GM19238 (cell line): ENCODE measurements at regions not wholly inside any gene's neighbourhood (a gene's known extent, or its start where the extent isn't known, plus 50 kb on each side); places are given as distances from the start of the nearest gene placed in this dataset.
"Not testable (repeated sequence)": the region's sequence is repeated elsewhere in the genome, so short reads cannot be mapped to it uniquely, and the experiment has no call there.

ENCODE experiments used
- DNase-seq: peaks from one replicate; pipeline ENCODE4 v3.0.0; 2011; ENCODE audit warnings: low spot score; ENCODE audit not compliant: insufficient read length

DNA sequence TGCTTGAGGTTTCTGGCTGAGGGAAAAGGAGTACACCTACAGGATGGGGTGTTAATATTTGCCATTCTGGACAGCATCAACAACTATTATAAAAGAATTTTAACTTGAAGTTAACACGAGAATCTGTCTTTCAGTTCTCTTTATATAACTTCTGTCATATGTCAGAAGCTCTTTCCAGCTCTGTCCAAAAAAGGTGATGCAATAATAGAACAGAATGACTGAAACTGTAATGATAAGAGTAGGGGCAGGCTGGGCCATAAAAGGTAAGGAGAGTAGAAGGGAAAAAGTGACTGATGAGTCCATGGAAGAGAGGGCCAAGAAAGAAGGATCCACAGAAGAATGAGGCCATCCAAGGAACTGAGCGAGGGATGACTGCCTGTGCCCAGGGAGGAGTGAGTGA, 966.7 kb upstream of the FBXO33 start:
- DNase-seq = no peak

DNA sequence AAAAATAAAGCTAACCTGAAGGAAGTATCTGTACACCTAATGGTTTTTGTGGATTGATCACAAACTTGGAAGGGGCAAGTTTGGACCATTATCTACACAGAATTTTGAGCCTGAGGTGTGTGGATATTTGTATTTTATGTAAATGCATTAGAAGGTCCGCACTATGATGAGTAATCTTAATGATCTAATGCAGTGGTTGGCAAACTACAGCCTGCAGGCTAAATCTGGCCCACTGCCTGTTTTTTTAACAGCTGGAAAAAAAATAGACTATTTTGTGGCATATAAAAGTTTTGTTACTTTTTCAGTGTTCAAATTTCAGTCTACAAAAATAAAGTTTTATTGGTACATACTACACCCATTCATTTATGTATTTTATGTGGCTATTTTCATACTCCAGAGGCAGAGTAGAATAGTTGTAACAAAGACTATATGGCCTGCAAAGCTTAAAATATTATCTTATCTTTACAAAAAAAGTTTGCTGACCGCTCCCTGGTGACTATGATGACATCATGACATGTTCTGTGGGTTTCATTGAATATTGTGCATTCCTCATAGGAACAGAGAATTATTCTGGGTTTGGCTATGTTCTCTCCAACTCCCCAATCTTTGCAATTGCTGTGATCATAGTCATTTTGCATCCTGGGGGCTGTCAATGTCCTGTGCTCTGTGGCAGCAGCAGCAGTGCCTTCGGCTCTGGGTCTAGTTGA, 962.6 kb upstream of the FBXO33 start:
- DNase-seq = no peak

DNA sequence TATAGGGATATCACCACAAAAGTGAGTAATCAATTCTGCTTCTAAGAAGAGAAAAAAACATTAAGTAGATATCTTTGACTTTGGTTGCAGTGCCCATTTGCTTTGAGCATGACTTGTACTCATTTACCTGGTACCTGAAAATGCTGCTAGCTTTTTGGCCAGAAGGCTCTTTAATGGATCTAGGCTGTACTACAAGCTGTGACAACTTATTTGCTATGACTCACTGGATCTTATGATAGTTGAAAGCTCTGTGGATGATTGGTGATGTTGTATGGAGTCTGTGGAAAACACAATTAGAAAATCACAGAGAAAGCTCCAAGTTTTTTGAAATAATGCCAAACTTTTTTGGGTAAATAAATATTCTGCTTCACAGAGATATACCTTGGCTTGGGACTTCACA, 960.9 kb upstream of the FBXO33 start:
- no peak for DNase-seq

DNA sequence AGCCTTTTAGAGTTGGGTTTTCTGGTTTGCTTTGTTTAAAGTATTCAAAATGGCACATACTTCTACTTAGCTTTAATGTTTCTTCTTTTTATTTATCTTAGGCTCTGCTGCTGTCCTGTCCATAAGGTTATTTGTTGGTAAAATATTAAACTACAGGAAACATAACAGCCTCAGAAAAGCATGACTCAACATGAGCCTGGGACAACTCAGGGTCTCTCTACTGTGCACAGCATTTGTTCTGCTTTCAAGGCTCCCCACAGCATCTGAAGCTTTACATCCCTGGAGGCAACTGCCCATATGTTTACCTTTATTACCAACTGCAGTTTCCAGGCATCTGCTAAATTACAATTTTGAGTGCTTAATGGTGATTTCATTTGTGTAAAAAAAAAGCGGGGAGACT, 954.2 kb upstream of the FBXO33 start:
- no peak for DNase-seq

DNA sequence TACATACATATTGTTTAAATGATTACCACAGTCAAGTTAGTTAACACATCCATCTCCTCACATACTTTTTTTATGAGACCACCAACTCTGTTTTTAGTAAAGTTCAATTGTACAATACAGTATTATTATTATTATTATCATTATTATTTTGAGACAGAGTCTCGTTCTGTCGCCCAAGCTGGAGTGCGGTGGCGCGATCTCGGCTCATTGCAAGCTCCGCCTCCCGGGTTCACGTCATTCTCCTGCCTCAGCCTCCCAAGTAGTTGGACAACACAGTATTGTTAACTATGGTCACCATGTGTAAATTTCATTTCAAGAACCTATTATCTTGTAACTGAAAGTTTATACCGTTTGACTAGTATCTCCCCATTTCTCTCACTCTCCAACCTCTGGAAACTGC, 942.0 kb upstream of the FBXO33 start:
- DNase-seq = no peak

DNA sequence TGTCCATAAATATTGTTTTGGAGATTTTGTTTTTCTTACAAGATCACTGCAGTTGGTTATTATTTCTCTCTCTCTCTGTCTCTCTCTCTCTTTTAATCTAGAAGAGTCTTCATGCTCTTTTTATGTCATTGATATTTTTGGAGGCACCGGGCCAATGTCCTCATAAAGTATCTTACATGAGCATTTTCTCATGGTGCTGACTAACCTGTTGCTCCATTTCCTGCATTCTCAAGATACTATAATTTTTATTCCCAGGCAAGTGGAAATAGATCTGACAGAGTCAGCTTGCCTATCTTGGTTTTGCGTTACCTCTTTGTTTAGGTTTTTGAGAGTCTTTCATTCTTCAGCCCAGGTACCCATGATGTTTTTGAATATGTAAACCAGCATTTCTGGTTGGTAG, 938.8 kb upstream of the FBXO33 start:
- DNase-seq = no peak

DNA sequence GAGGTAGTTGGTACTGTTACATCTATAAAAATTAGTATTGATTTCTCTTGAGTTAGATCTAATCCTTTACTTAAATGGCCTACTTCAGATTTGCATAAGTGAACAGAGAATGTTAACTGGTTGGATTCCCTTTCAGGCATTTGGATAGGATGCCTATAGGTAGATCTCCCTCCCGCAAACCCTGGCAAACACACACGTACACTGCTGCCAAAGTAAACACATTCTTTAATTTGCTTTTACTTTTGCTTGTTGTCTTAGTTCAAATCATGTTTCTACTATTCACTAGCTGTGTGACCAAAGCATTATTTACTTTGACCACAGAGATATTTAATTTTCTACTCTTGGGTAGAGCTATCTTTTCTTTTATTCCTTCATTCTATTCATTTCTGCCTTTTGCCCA, 936.1 kb upstream of the FBXO33 start:
- DNase-seq = no peak

DNA sequence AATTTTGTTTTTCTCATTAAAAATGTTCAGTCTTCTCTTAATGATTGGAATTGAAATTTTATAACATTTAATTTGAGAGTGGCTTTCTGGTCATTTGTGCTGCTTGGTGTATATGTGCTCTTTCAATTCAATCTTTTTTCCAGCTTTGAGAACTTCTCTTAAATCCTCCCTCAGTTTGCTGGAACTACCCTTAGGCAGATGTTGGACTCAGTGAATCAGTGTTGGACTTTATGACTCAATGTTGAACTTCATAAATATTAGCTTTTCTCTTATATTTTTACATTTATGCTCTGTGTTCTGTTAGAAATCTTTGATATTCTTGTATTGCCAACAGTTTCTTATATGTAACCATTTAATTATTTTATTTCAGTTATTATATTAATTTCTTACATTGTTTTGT, 935.5 kb upstream of the FBXO33 start:
- no peak for DNase-seq

DNA sequence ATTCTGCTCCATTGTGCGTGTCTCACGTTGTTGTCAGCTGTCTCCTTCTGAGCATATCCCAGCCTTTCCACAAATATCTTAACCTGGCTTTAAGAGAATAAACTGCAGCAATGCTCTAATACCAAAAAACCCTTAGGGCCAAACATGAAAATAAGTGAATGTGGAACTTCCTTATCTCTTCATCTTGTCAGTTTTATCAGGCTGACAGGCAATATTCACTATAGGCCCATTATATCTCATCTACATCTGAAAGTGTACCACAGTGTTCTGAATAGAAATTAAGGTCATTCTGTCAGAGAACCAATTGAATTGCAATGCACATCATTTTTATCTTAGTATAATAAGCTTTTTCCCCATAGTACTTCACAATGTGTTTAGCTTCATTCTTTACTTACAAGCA, 933.1 kb upstream of the FBXO33 start:
- no peak for DNase-seq

DNA sequence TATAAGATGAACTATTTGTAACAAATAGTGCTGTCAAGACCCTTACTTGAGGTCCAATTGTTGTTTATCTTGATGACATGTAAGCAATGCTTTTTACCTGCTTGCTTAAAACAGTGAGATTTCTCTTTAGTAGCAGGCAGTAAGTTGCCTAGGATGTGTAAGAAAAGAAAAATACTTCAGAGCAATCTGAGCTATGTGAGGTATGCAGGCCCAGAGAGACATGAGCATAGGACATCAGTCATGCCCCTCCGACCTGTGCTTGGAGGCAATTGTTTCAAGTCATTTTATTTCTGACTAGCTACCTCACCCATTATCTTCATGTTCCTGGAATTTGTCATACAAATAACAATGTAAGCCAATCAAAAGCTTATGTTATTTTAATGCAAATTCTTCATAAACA, 930.6 kb upstream of the FBXO33 start:
- no peak for DNase-seq

DNA sequence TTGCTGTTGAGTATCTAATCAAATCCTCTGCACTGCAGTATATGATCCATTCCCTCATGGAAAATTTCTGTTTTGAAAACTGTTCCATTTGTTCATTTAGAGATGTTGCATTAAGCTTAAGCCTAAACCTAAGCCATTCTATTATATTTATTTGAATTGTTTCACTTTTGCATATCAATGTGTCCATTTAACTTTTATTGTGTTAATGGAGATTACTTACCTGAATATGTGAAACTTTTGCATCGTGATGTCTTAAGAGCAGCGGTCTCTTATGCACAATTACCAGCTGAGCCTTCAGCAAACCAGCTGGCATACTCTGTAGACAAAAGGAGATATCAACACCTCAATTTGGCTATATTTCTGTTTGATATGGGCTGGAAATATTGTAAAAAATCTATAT, 922.5 kb upstream of the FBXO33 start:
- no peak for DNase-seq

DNA sequence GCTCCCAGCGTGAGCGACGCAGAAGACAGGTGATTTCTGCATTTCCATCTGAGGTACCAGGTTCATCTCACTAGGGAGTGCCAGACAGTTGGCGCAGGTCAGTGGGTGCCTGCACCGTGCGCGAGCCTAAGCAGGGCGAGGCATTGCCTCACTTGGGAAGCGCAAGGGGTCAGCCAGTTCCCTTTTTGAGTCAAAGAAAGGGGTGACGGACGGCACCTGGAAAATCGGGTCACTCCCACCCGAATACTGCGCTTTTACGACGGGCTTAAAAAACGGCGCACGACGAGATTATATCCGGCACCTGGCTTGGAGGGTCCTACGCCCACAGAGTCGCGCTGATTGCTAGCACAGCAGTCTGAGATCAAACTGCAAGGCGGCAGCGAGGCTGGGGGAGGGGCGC, 915.9 kb upstream of the FBXO33 start:
- DNase-seq = not testable (repeated sequence)

DNA sequence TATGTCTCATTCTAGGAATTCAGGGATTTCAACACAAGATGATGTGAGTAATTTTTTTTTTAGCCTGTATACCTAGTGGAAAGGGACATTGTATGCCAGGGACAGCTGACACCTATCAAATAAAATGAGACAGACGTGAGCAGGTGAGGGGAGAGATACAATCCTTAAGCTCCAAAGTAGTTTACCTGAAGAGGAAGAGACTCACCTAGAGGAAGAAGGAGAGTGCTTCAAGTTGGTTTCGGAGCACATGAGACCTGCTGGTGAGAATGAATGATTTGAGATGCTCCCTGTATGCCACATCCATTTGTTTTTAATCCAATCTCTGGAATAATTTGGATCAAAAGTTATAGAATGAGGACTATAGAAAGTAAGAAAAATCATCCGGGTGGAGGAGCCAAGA, 915.4 kb upstream of the FBXO33 start:
- DNase-seq = no peak

DNA sequence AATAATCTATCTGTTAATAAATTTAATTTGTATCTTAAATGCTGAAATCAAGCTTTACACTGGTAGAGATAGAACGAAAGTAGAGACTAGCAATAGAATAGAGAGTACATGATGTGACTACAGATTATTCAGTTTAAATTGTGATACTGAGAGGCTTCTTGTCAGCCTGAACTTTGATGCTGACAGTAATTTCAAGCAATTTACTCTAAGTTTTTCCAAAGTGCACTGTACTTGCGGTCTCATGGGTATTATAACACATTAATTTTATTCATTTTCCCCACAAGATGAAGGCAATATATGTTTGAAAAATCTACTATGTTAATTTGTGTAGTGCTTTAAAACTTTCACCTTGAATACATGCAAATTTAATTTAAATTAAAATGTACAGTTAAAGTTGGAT, 914.0 kb upstream of the FBXO33 start:
- no peak for DNase-seq

DNA sequence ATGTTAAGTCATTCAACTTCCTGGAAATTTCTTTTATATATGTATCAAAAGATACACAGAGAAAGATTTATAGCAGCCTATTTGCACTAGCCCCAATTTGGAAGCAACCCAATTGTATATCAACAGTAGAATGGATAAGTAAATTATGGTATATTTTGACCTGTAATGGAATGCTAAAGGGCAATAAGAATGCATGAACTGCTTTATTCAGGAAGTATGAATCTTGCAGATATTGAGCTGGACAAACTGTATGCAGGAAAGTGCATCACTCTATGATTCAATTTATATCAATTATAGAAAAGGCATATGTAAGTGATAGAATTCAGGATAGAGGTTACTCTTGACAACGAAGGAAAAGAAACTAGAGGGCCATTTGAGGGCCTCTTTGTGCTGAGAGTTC, 913.1 kb upstream of the FBXO33 start:
- DNase-seq = no peak

DNA sequence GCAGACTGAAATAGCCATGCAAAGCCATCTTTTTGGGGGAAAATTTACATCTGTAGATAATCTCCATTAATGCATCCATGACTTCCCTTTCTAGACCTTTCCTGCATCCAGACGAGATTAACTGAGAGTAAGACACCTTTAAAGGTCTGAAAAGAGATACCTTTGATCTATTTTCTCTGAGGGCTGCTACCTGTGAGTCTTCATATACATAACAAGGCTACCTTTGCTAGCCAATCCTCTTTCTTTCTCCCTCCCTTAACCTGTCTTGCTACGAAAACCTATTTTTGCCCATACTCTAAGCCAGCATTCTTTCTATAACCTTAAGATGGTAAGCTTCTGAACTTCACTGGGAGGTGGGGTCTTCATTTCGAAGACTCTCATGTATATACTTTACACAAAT, 908.5 kb upstream of the FBXO33 start:
- no peak for DNase-seq

DNA sequence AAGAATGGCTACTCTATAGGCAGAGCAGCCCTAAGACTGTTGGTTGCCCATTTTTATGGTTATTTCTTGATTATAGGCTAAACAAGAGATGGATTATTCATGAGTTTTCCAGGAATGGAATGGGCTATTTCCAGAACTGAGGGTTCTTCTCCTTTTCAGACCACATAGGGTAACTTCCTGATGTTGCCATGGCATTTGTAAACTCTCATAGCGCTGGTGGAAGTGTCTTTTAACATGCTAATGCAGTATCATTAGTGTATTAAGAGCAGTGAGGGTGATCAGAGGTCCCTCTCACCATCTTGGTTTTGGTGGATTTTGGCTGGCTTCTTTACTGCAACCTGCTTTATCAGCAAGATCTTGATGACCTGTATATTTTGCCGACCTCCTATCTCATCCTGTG, 904.6 kb upstream of the FBXO33 start:
- no peak for DNase-seq

DNA sequence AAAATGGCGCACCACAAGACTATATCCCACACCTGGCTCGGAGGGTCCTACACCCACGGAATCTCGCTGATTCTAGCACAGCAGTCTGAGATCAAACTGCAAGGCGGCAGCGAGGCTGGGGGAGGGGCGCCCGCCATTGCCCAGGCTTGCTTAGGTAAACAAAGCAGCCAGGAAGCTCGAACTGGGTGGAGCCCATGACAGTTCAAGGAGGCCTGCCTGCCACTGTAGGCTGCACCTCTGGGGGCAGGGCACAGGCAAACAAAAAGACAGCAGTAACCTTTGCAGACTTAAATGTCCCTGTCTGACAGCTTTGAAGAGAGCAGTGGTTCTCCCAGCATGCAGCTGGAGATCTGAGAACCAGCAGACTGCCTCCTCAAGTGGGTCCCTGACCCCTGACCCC, 894.3 kb upstream of the FBXO33 start:
- not testable (repeated sequence) for DNase-seq

DNA sequence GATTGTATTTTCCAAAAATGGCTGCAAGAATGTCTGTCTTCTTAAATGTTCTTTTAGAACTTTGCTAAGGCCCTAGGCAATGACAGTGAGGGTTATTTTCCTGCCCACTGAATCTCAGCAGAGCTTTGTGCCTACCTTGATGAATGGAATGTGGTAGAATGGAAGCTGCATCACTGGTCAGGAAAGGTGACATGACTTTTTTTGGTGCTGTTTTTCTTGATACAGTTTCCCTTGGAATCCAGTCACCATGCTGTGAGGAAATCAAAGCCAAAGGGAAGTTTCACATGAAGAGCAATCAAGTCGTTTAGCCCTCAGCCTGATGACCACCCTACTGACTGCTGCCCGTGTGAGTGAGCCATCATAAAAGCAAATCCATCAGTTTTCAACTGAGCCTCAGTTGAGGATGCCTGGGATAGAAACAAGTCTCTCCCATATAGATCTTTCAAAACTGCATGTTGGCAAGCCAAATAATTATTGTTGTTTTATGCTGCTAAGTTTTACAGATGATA, 886.0 kb upstream of the FBXO33 start:
- DNase-seq = no peak

DNA sequence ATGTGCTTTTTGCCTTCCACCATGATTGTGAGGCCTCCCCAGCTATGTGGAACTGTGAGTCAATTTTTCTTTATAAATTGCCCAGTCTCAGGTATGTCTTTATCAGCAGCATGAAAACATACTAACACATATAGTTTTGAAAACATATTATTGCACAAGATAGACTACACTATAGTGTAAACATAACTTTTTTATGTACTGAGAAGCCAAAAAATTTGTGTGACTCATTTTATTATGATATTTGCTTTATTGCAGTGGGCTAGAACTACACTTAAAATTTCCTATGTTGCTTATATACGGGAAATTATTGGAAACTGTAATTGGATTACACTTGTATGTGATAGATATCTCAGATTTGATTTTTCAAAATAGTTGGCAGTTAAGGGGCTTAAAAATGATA, 885.5 kb upstream of the FBXO33 start:
- DNase-seq = no peak

DNA sequence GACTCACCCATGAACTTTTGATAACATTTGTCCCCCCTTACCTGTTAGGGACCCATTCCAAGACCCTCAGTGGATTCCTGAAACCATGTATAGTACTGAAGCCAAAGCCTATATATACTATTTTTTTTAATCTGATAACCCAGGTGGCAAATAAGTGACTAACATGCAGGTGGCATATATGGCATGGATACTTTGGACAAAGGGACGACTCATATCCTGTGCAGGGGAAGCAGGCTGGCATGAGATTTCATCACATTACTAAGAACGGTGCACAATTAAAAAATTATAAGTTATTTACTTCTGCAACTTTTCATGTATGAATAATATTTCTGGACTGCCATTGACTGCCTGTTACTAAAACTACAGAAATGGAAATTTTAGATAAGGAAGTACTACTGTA, 880.1 kb upstream of the FBXO33 start:
- DNase-seq = no peak

DNA sequence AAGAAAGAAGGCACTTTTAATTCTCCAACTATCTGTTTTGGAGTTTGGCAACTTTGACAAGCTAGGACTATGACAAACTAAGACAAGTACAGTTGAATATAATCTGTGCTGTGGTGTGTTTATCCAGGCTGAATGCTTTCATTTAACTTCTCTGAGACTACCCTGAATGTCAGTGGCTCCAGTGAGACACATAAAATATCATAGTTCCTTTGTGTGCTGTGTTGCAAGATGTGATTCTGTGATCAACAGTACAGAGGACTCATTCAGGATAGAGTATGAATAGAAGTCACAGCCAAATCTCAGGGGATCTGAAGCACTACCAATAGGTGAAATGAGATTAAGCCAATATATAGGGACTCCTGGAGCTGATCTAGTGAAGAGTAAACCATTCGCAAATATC, 876.9 kb upstream of the FBXO33 start:
- DNase-seq = no peak

DNA sequence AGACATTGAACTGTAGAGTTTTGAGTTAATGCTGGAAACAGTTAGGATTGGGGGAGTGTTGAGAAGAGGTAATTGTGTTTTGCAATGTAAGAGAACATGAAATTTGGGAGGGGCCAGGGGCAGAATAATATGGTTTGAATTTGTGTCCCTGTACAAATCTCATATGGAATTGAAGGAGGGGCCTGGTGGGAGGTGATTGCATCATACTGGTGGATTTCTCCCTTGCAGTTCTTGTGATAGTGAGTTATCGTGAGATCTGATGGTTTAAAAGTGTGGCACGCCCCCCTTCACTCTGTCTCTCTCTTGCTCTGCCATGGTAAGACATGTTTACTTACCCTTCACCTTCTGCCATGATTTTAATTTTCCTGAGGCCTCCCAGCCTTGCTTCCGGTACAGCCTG, 876.0 kb upstream of the FBXO33 start:
- DNase-seq = no peak

DNA sequence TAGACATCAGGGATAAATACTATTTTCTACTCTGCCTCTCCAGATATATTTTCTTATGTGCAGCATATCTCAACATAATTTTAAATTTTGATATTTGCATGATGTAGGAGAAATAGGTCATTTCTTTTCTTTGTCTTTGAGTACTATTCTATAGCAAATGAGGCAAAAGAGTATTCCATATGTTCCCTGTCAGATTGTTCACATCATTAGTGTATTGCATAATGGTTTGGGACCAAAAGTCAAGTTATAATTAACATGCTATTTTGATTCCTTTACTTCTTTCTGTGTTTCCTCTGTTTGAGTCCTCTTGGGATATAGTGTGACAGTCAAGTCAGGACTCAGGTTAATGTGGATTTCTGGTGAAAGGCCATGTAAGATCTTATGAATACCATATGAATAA, 864.6 kb upstream of the FBXO33 start:
- DNase-seq = no peak
